Lower leg skin (tissue), 4 donors: ENCODE measurements at regions not wholly inside any gene's neighbourhood (a gene's known extent, or its start where the extent isn't known, plus 50 kb on each side); places are given as distances from the start of the nearest gene placed in this dataset.

ENCODE experiments used
- DNase-seq, 2 donors: peaks; one replicate each; pipeline ENCODE4 v3.0.0-alpha.2; 2019; ENCODE audit warnings: low spot score in 2 of 2
- H3K4me3 ChIP-seq: fragments of 200-600 bp; sonication (generic); 2 replicates; pipeline ENCODE4 v1.5.1; 2017; ENCODE audit warnings: mild to moderate bottlenecking, low read depth; ENCODE audit not compliant: poor library complexity, severe bottlenecking
- CTCF ChIP-seq, 3 donors: fragments of 450-650 bp; IDR thresholded peaks; one replicate each; pipeline ENCODE4 v1.5.1; 2016; ENCODE audit warnings: antibody characterized with exemption in 3 of 3, mild to moderate bottlenecking in 3 of 3, moderate library complexity in 2 of 3
- POLR2A ChIP-seq, 2 donors: fragments of 450-650 bp; IDR thresholded peaks; one replicate each; pipeline ENCODE4 v1.6.1; 2016 to 2017; ENCODE audit warnings: antibody characterized with exemption in 2 of 2, mild to moderate bottlenecking in 1 of 2, moderate library complexity in 1 of 2
- WGBS, 2 donors: methylation state at CpG; one replicate each; pipeline ENCODE4 v1.1.5; 2018; 5-methylcytosine and 5-hydroxymethylcytosine counted together
- intact Hi-C: fragments of 100-400 bp; cut with DNase I; formaldehyde crosslinking; loops from one replicate; pipeline ENCODE4 v1.15.0; 2023; ENCODE audit warnings: low total_unique reads

- WGBS, 2 donors = 92 to 96% methylated on average over 10 of the region's 10 CpGs
- no peak for DNase-seq
- no peak overlapping the region for H3K4me3 ChIP-seq
- intact Hi-C loops = no loop called here
- TF ChIP-seq POLR2A (IDR thresholded peaks at IDR 0.05) (no peak), CTCF (IDR thresholded peaks at IDR 0.05) (no peak)
These were observed 110.3 kb upstream of the TDRD3 start for GRCh38 chr13:60286707-60287106.

GRCh38 chr13:60288569-60288968, 108.5 kb upstream of the TDRD3 start:
- no peak overlapping the region for H3K4me3 ChIP-seq
- DNase-seq = no peak
- intact Hi-C loops = no loop called here
- TF ChIP-seq POLR2A (IDR thresholded peaks at IDR 0.05) = no peak
- no peak for TF ChIP-seq CTCF (IDR thresholded peaks at IDR 0.05)
- WGBS, 2 donors = 56 to 59% methylated on average over 6 of the region's 6 CpGs

GRCh38 chr13:60303166-60303565, 93.9 kb upstream of the TDRD3 start:
- DNase-seq = no peak
- WGBS, 2 donors = 64 to 65% methylated on average over 7 of the region's 7 CpGs
- no peak overlapping the region for H3K4me3 ChIP-seq
- TF ChIP-seq CTCF (IDR thresholded peaks at IDR 0.05) = no peak
- TF ChIP-seq POLR2A (IDR thresholded peaks at IDR 0.05) = no peak
- intact Hi-C loops = no loop called here

- intact Hi-C loops = no loop called here
- no peak for DNase-seq
- 54 to 57% methylated on average over 4 of the region's 4 CpGs for WGBS, 2 donors
- TF ChIP-seq POLR2A (IDR thresholded peaks at IDR 0.05) = no peak
- no peak for TF ChIP-seq CTCF (IDR thresholded peaks at IDR 0.05)
- no peak overlapping the region for H3K4me3 ChIP-seq
These were observed 85.5 kb upstream of the TDRD3 start for GRCh38 chr13:60311527-60311926.

GRCh38 chr13:60312851-60313505, 84.0 kb upstream of the TDRD3 start:
- no peak for DNase-seq
- no peak overlapping the region for H3K4me3 ChIP-seq
- 84% methylated on average over 5 of the region's 5 CpGs for WGBS, 2 donors
- TF ChIP-seq CTCF (IDR thresholded peaks at IDR 0.05) (no peak), POLR2A (IDR thresholded peaks at IDR 0.05) (no peak)
- intact Hi-C loops = no loop called here

- no peak overlapping the region for H3K4me3 ChIP-seq
- WGBS, 2 donors = 49 to 70% methylated on average over 3 of the region's 3 CpGs
- intact Hi-C loops = no loop called here
- TF ChIP-seq POLR2A (IDR thresholded peaks at IDR 0.05) = no peak
- TF ChIP-seq CTCF (IDR thresholded peaks at IDR 0.05) = no peak
- no peak for DNase-seq
These were observed 78.8 kb upstream of the TDRD3 start for GRCh38 chr13:60318186-60318585.
